K562 (cell line): ENCODE measurements at regions not wholly inside any gene's neighbourhood (a gene's known extent, or its start where the extent isn't known, plus 50 kb on each side); places are given as distances from the start of the nearest gene placed in this dataset.

Experiments
- ARHGAP35 ChIP-seq: fragments of 450-650 bp; IDR thresholded peaks from 2 replicates; pipeline ENCODE4 v1.6.1; 2018; ENCODE audit not compliant: partially characterized antibody
- ATF2 ChIP-seq: sonication (generic); formaldehyde crosslinking; IDR thresholded peaks from 2 replicates; pipeline ENCODE4 v1.8.1; 2022; ENCODE audit warnings: missing genetic modification reagents
- GTF2B ChIP-seq: IDR thresholded peaks from 2 replicates; pipeline ENCODE4 v1.6.1; 2011; ENCODE audit not compliant: insufficient read length; ENCODE audit errors: extremely low read depth
- KDM4B ChIP-seq, 2 experiments: fragments of 450-650 bp in 1 of 2; sonication (generic) in 1 of 2; IDR thresholded peaks; 2 replicates each; pipeline ENCODE4 v1.6.1; 2016 to 2017; ENCODE audit warnings: borderline replicate concordance in 2 of 2, antibody characterized with exemption in 1 of 2, low read depth in 1 of 2, mild to moderate bottlenecking in 1 of 2
- MCM2 ChIP-seq: fragments of 450-650 bp; IDR thresholded peaks from 2 replicates; pipeline ENCODE4 v1.6.1; 2017; ENCODE audit warnings: low read depth, mild to moderate bottlenecking
- MITF ChIP-seq: IDR thresholded peaks from 2 replicates; pipeline ENCODE4 v1.6.1; 2014; ENCODE audit warnings: antibody characterized with exemption
- MYC ChIP-seq, 2 experiments: fragments of 250-450 bp in 1 of 2; sonication (Bioruptor Pico) in 1 of 2; IDR thresholded peaks; 2 replicates each; pipeline versions ENCODE4 v1.5.1 to v1.6.1; 2012 to 2021; ENCODE audit warnings: low read depth in 2 of 2, borderline replicate concordance in 1 of 2, improper control_type of control experiment in 1 of 2, low read length in 1 of 2, mild to moderate bottlenecking in 1 of 2, moderate library complexity in 1 of 2
- MYNN ChIP-seq, 2 experiments: sonication (generic); formaldehyde crosslinking in 1 of 2; IDR thresholded peaks; 2 replicates each; pipeline versions ENCODE4 v1.5.0 to v1.6.1; 2016 to 2020; ENCODE audit warnings: antibody characterized with exemption in 1 of 2, missing genetic modification reagents in 1 of 2
- NONO ChIP-seq, 2 experiments: fragments of 200-400 bp in 1 of 2; fragments of 450-650 bp in 1 of 2; formaldehyde crosslinking in 1 of 2; IDR thresholded peaks; 2 replicates each; pipeline ENCODE4 v1.6.1; 2017; ENCODE audit warnings: low read depth in 2 of 2, mild to moderate bottlenecking in 2 of 2, moderate library complexity in 2 of 2, low read length in 1 of 2
- NR4A1 ChIP-seq, 2 experiments: fragments of 250-450 bp in 1 of 2; fragments of 450-650 bp in 1 of 2; sonication (Bioruptor Pico) in 1 of 2; IDR thresholded peaks; 2 replicates each; pipeline versions ENCODE4 v1.4.0 to v1.6.1; 2016 to 2020; ENCODE audit warnings: mild to moderate bottlenecking in 2 of 2, missing compliant biosample characterization in 1 of 2, missing genetic modification characterization in 1 of 2, moderate library complexity in 1 of 2
- PTBP1 ChIP-seq: fragments of 200-400 bp; formaldehyde crosslinking; IDR thresholded peaks from 2 replicates; pipeline ENCODE4 v1.6.1; 2017; ENCODE audit warnings: low read depth, low read length
- PTTG1 ChIP-seq: fragments of 450-650 bp; IDR thresholded peaks from 2 replicates; pipeline ENCODE4 v1.6.1; 2016; ENCODE audit warnings: low read depth, mild to moderate bottlenecking, missing genetic modification characterization, missing compliant biosample characterization
- RFX5 ChIP-seq: IDR thresholded peaks from 2 replicates; pipeline ENCODE4 v1.6.1; 2011; ENCODE audit warnings: low read depth, mild to moderate bottlenecking, improper control_type of control experiment, low read length
- RHOXF2B ChIP-seq: fragments of 250-450 bp; sonication (Bioruptor Pico); conservative IDR thresholded peaks from 2 replicates; pipeline ENCODE4 v1.5.1; 2021
- STAT6 ChIP-seq: sonication (generic); formaldehyde crosslinking; IDR thresholded peaks from 2 replicates; pipeline ENCODE4 v1.8.1; 2023; ENCODE audit warnings: mild to moderate bottlenecking, missing genetic modification reagents
- TEAD1 ChIP-seq, 2 experiments: fragments of 450-650 bp in 1 of 2; sonication (generic) in 1 of 2; formaldehyde crosslinking; IDR thresholded peaks; 2 replicates each; pipeline versions ENCODE4 v1.4.0 to v1.8.0; 2020 to 2022; ENCODE audit warnings: mild to moderate bottlenecking in 2 of 2, missing genetic modification reagents in 1 of 2
- TFAP4 ChIP-seq: sonication (generic); formaldehyde crosslinking; IDR thresholded peaks from 2 replicates; pipeline ENCODE4 v1.8.0; 2022; ENCODE audit warnings: missing genetic modification reagents, mild to moderate bottlenecking, moderate library complexity, borderline replicate concordance
- ZC3H11A ChIP-seq: IDR thresholded peaks from 2 replicates; pipeline ENCODE4 v1.6.1; 2012; ENCODE audit warnings: low read depth, low read length, improper control_type of control experiment

- TF ChIP-seq MITF = peak; percentile 53; the same call in 1 of the 2 replicates
- no peak for TF ChIP-seq ATF2
- TF ChIP-seq ZC3H11A = no peak
- TF ChIP-seq KDM4B (IDR thresholded peaks at IDR 0.05; ENCODE audit: borderline replicate concordance in 2 of 2, low read depth in 1 of 2) = no peak
- TF ChIP-seq TFAP4 (CRISPR knock-in tag) = 0 out of 2 replicates have a peak, but pooled peaks have one; percentile 42
- TF ChIP-seq RFX5 = no peak
- TF ChIP-seq RHOXF2B = no peak
- no peak for TF ChIP-seq ARHGAP35
- TF ChIP-seq GTF2B = no peak
- peak; percentile 37; the same call in 1 of the 2 replicates for TF ChIP-seq MYC (IDR thresholded peaks at IDR 0.05; ENCODE audit: low read depth, low read length)
- no peak for TF ChIP-seq MYC (CRISPR knock-in tag; IDR thresholded peaks at IDR 0.05; ENCODE audit: borderline replicate concordance, low read depth)
- 0 out of 2 replicates have a peak, but pooled peaks have one; percentile 46 for TF ChIP-seq MYNN (IDR thresholded peaks at IDR 0.05)
- TF ChIP-seq MYNN (CRISPR knock-in tag; IDR thresholded peaks at IDR 0.05) = no peak
- 0 out of 4 replicates have a peak, but pooled peaks of 1 of the 2 experiments have one; percentile 33 for TF ChIP-seq TEAD1 (CRISPR knock-in tag; IDR thresholded peaks at IDR 0.05)
- TF ChIP-seq PTTG1 (tag) = no peak
- no peak for TF ChIP-seq STAT6 (CRISPR knock-in tag)
- TF ChIP-seq NONO (IDR thresholded peaks at IDR 0.05; ENCODE audit: low read depth in 2 of 2, low read length in 1 of 2) = no peak
- no peak for TF ChIP-seq PTBP1
- TF ChIP-seq MCM2 = no peak
- TF ChIP-seq NR4A1 (CRISPR knock-in tag; IDR thresholded peaks at IDR 0.05) = no peak
- TF ChIP-seq NR4A1 (tag; IDR thresholded peaks at IDR 0.05) = no peak
These were observed 89.0 kb upstream of the PPM1J start (continued) for GRCh38 chr1:112803906-112804762.
